IPS-20b (cell line): ENCODE measurements at regions not wholly inside any gene's neighbourhood (a gene's known extent, or its start where the extent isn't known, plus 50 kb on each side); places are given as distances from the start of the nearest gene placed in this dataset.
"Not testable (repeated sequence)": the region's sequence is repeated elsewhere in the genome, so short reads cannot be mapped to it uniquely, and the experiment has no call there.

Source experiments
- H3K27ac ChIP-seq: one replicate; pipeline ENCODE4 v1.5.1; 2013; ENCODE audit warnings: low read length
- H3K27me3 ChIP-seq: 2 replicates; pipeline ENCODE4 v1.6.1; 2013; ENCODE audit warnings: mild to moderate bottlenecking, low read length, inconsistent platforms; ENCODE audit not compliant: insufficient read depth
- H3K36me3 ChIP-seq: 2 replicates; pipeline ENCODE4 v1.6.1; 2013; ENCODE audit warnings: low read depth, mild to moderate bottlenecking, inconsistent platforms, low read length, moderate library complexity; ENCODE audit not compliant: insufficient read depth
- H3K4me1 ChIP-seq: 2 replicates; pipeline ENCODE4 v1.6.1; 2013; ENCODE audit warnings: mild to moderate bottlenecking, control low read depth, inconsistent platforms, low read length, moderate library complexity; ENCODE audit not compliant: insufficient read depth
- H3K4me3 ChIP-seq: 2 replicates; pipeline ENCODE4 v1.5.1; 2013; ENCODE audit warnings: mild to moderate bottlenecking, low read length, inconsistent platforms
- H3K9ac ChIP-seq: 2 replicates; pipeline ENCODE4 v1.6.1; 2013; ENCODE audit warnings: low read depth, mild to moderate bottlenecking, inconsistent platforms, low read length, moderate library complexity
- H3K9me3 ChIP-seq: 2 replicates; pipeline ENCODE4 v1.6.1; 2013; ENCODE audit warnings: mild to moderate bottlenecking, low read depth, low read length, inconsistent platforms; ENCODE audit not compliant: insufficient read depth

DNA sequence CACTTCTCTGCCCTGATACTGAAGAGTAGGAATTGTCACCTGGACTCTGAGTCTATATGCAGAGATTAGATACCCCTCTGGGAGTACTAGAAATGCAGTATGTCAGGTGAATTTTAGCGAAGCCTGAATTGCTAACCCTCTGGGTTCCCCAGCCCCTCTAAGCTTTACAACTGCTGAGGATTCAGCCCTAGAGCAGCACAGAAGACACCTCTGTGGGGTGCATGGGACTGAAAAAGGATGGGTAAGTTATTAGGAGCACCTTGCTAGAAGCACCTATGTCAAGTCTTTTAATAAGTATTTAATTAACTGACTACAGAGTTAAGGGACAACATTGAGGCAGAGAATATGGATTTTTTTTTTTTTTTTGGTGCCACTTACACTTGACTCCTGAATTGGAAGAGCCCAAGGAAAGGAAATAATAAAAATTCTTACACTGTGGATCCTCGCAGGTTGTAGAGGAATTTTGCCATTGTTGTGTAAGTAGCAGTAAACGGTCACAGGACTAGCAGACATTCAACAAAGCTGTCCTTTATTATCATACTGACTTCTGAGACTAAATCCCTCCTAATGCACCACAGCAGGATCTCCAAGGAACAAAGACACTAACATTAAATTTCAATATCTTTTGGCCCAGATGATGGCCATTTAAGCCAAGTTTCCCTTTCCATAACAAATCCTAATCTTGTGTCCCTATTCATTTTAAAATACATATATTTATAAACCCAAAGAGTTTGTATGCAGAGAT lies 253.2 kb downstream of the ANKRD50 start:
- Histone ChIP-seq H3K27me3 (no peaks in the 10 kb centered on the region), H3K9ac (0 out of 2 replicates have a peak overlapping the region, but pooled peaks have one; percentile 28), H3K4me1 (peaks cover 21% of the 10 kb centered on the region; the same call in 1 of the 2 replicates), H3K36me3 (no peaks in the 10 kb centered on the region), H3K27ac (no peak overlapping the region), H3K9me3 (peaks cover 21% of the 10 kb centered on the region), H3K4me3 (peak overlapping the region; percentile 2; the same call in 1 of the 2 replicates)

GRCh38 chr4:124459941-124460310 lies 252.6 kb downstream of the ANKRD50 start:
- Histone ChIP-seq H3K27ac (no peak overlapping the region), H3K4me3 (peak overlapping the region; percentile 2; the same call in 1 of the 2 replicates), H3K9ac (peak overlapping the region; percentile 14; the same call in 1 of the 2 replicates), H3K9me3 (peaks cover 21% of the 10 kb centered on the region), H3K27me3 (no peaks in the 10 kb centered on the region), H3K4me1 (peaks cover 21% of the 10 kb centered on the region; the same call in 1 of the 2 replicates), H3K36me3 (no peaks in the 10 kb centered on the region)

- Histone ChIP-seq H3K9me3 (peaks cover 21% of the 10 kb centered on the region), H3K4me1 (peaks cover 21% of the 10 kb centered on the region; the same call in 1 of the 2 replicates)
- H3K4me3 ChIP-seq, H3K27ac ChIP-seq, H3K36me3 ChIP-seq, H3K9ac ChIP-seq, H3K27me3 ChIP-seq: not testable (repeated sequence)
Measured at GRCh38 chr4:124461592-124461991, 250.9 kb downstream of the ANKRD50 start.

DNA sequence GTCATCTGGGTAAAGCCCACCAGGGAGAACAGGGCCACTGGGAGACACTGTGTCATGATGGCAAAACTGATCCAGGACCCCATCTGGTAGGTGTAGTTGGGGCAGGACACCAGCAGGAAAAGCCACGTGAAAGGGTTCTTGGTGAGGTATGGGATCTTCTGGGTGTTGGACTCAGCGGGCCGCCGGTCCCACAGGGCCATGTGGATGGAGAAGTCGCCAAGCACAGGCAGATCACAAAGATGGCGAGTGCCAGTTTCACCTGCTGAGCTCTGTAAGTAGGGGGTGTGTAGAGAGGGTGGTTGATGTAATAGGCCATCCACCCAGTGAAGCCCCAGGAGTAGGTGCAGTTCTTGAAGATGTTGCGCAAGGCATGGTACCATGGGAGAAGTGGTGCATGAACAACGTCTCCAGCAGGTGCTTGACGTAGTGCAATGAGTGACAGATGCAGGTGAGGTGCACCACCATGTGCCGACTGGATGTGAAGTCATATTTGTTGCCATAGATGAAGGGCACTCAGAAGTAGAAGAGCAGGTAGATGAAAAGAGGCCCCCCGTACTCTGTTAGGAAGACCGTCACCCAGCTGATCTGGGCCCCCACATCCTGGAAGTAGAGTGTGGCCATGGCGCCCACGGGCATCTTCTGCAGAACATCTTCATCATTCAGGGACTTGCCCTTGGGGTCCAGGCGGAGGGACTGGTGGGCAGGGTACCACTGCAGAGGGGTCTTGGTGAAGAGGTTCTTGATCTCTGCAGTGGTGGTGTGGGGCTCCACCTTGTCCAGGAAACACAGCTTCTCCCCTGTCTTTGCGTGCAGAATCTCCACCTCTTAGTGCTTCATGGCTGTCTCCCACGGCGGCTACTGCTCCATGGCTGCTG lies 249.3 kb downstream of the ANKRD50 start:
- H3K4me1 ChIP-seq, result peaks cover 19% of the 10 kb centered on the region; the same call in 1 of the 2 replicates
- no peak overlapping the region for H3K27ac ChIP-seq
- H3K9me3 ChIP-seq, result peaks cover 21% of the 10 kb centered on the region

GRCh38 chr4:124464836-124465235 lies 247.7 kb downstream of the ANKRD50 start:
- Histone ChIP-seq H3K9me3 (peaks cover 21% of the 10 kb centered on the region), H3K36me3 (no peaks in the 10 kb centered on the region), H3K9ac (no peak overlapping the region), H3K27ac (no peak overlapping the region), H3K27me3 (no peaks in the 10 kb centered on the region), H3K4me3 (no peak overlapping the region), H3K4me1 (peaks cover 10% of the 10 kb centered on the region; the same call in 1 of the 2 replicates)

More for the DNA sequence above, 249.3 kb downstream of the ANKRD50 start:
- Histone ChIP-seq H3K9ac (no peak overlapping the region), H3K36me3 (no peaks in the 10 kb centered on the region), H3K27me3 (no peaks in the 10 kb centered on the region), H3K4me3 (no peak overlapping the region)

DNA sequence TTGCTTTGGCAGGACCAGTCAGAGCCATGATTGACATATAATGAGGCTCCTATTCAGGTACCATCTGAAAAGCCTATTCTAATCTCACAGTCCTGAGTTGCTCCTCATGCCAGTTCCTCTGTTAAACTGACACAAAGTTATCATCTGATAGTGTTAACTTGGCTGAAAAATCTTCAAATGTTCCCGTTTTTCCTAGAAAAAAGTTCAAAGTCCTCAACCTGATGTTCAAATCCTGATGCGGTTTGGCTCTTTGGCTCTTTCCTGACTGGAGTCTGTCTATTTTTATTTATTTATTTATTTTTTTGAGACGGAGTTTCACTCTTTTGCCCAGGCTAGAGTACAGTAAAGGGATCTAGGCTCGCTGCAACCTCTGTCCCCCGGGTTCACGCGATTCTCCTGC lies 244.2 kb downstream of the ANKRD50 start:
- no peaks in the 10 kb centered on the region for H3K4me1 ChIP-seq
- H3K9ac ChIP-seq, result no peak overlapping the region
- H3K27me3 ChIP-seq, result no peaks in the 10 kb centered on the region
- H3K36me3 ChIP-seq, result no peaks in the 10 kb centered on the region
- H3K4me3 ChIP-seq, result no peak overlapping the region
- peaks cover 18% of the 10 kb centered on the region; the same call in 1 of the 2 replicates for H3K9me3 ChIP-seq
- no peak overlapping the region for H3K27ac ChIP-seq

GRCh38 chr4:124469981-124470380 lies 242.6 kb downstream of the ANKRD50 start:
- H3K36me3 ChIP-seq, result no peaks in the 10 kb centered on the region
- no peak overlapping the region for H3K4me3 ChIP-seq
- no peak overlapping the region for H3K9ac ChIP-seq
- no peaks in the 10 kb centered on the region for H3K27me3 ChIP-seq
- peaks cover 17% of the 10 kb centered on the region; the same call in 1 of the 2 replicates for H3K9me3 ChIP-seq
- H3K27ac ChIP-seq, result no peak overlapping the region
- H3K4me1 ChIP-seq, result no peaks in the 10 kb centered on the region

DNA sequence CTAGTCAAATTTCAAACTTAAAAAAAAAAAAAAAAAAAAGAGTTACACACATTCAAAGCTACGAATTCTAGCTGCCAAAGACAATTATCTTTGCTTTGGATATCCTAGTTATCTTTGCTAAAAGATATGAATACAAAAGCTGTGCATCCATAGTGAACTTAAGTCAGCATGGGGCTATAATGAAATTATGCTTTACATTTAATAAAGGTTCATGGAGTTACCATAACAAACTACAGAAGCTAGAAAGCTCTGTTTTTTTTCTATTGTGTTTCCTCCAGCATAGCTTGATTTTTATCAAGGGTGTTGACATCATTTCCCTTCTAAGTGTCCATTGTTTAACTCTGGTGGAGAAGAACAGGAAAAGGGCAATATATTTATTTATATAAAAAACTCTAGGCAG lies 234.1 kb downstream of the ANKRD50 start:
- Histone ChIP-seq H3K9ac (no peak overlapping the region), H3K27ac (no peak overlapping the region)

DNA sequence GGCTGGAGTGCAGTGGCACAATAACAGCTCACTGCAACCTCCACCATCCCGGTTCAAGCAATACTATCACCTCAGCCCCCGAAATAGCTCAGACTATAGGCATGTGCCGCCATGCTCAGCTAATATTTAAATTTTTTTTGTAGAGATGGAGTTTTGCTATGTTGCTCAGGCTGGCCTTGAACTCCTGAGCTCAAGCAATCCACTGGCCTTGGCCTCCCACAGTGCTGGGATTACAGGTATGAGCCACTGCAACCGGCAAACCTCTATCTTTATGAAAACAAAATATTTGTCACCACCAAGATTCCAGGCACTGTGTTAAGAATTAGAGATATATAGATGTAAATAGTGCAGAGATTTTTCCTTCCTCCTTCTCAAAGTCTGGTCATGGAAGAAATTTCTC lies 232.5 kb downstream of the ANKRD50 start:
- Histone ChIP-seq H3K4me1 (peaks cover 14% of the 10 kb centered on the region; the same call in 1 of the 2 replicates), H3K36me3 (no peaks in the 10 kb centered on the region), H3K27ac (no peak overlapping the region), H3K27me3 (no peaks in the 10 kb centered on the region), H3K4me3 (no peak overlapping the region), H3K9ac (no peak overlapping the region), H3K9me3 (no peaks in the 10 kb centered on the region)

More for the DNA sequence above, 234.1 kb downstream of the ANKRD50 start:
- Histone ChIP-seq H3K4me1 (peaks cover 8% of the 10 kb centered on the region; the same call in 1 of the 2 replicates), H3K4me3 (no peak overlapping the region), H3K9me3 (0 out of 2 replicates have a peak, but pooled peaks cover under 1% of the 10 kb centered on the region), H3K27me3 (no peaks in the 10 kb centered on the region), H3K36me3 (no peaks in the 10 kb centered on the region)

DNA sequence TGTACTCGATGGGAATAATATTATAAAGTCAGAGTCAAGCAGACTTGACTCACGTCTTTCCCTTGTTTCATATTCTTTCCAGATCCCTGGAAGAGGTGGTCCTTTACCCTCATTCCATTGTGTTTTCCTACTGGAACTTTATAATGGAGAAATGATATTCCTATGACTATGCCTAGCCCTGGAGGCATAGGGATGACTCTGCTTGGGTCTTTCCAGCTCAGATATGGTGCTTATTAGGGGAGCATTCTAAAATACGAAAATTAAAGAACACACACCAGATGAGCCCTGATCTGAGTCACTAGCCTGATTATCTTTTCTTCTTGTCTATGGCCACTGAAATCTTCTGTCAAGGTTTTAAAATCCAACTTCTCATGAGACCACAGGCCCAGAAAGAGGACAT lies 231.4 kb downstream of the ANKRD50 start:
- Histone ChIP-seq H3K9ac (no peak overlapping the region), H3K4me1 (peaks cover 14% of the 10 kb centered on the region; the same call in 1 of the 2 replicates), H3K27me3 (no peaks in the 10 kb centered on the region), H3K4me3 (no peak overlapping the region), H3K36me3 (no peaks in the 10 kb centered on the region), H3K27ac (no peak overlapping the region), H3K9me3 (no peaks in the 10 kb centered on the region)

GRCh38 chr4:124483048-124483906 lies 229.3 kb downstream of the ANKRD50 start:
- no peaks in the 10 kb centered on the region for H3K36me3 ChIP-seq
- 0 out of 2 replicates have a peak, but pooled peaks cover 4% of the 10 kb centered on the region for H3K9me3 ChIP-seq
- no peak overlapping the region for H3K4me3 ChIP-seq
- H3K4me1 ChIP-seq, result peaks cover 14% of the 10 kb centered on the region; the same call in 1 of the 2 replicates
- no peak overlapping the region for H3K9ac ChIP-seq
- H3K27me3 ChIP-seq, result no peaks in the 10 kb centered on the region
- H3K27ac ChIP-seq, result no peak overlapping the region
